GM18858 (cell line): ENCODE measurements at regions not wholly inside any gene's neighbourhood (a gene's known extent, or its start where the extent isn't known, plus 50 kb on each side); places are given as distances from the start of the nearest gene placed in this dataset.
"Not testable (repeated sequence)": the region's sequence is repeated elsewhere in the genome, so short reads cannot be mapped to it uniquely, and the experiment has no call there.

Source experiments
- ATAC-seq: cut with Tn5 transposase; IDR thresholded peaks from one replicate; pipeline ENCODE4 v1.9.1; 2021; ENCODE audit not compliant: unreplicated experiment

- ATAC-seq = no peak
These were observed 128.7 kb upstream of the ZC3H12C start for GRCh38 chr11:109964487-109964886.

GRCh38 chr11:109965445-109965844, 127.7 kb upstream of the ZC3H12C start:
- ATAC-seq = not testable (repeated sequence)

GRCh38 chr11:109965926-109966325, 127.3 kb upstream of the ZC3H12C start:
- not testable (repeated sequence) for ATAC-seq

- ATAC-seq = not testable (repeated sequence)
These were observed 126.1 kb upstream of the ZC3H12C start for GRCh38 chr11:109967136-109967535.

- ATAC-seq = no peak
These were observed 124.9 kb upstream of the ZC3H12C start for GRCh38 chr11:109968299-109968698.

DNA sequence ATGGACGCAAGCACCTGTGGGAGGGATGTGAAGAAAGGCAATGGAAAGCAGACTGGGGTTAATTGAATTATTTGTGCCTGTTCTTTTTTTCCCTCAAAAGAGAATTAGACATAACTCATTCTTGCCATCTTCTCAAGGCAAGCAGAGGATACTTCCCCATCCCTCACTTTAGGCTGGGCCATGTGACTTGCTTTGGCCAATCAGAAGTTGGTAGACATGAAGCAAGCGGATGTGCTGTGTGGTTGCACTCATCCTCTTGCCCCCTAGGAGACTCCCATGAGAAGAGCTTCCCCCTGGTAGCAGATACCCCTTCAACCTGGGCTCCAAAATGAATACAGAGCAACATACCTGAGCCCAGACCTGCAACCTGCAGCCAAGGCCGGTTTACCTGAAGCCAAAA, 124.4 kb upstream of the ZC3H12C start:
- ATAC-seq = no peak

GRCh38 chr11:109970516-109971183, 122.5 kb upstream of the ZC3H12C start:
- peak; percentile 63 for ATAC-seq

DNA sequence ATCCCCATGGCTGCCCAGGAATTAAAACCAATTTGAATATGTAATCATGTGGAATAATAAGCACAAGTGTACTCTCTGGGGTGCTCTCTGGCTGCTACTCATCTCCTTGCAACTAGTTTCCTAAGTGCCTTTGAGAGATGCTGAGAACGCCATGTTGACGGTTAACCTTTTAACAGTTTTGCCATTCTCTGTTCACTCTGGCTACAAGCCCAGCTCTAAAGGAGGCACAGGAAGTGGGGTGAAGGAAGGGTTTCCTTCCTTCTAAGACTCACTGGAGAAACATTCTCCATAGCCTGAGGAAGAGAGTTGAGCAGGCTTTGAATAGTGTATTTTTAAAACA, 122.0 kb upstream of the ZC3H12C start:
- no peak for ATAC-seq

GRCh38 chr11:109972181-109972715, 120.9 kb upstream of the ZC3H12C start:
- peak; percentile 48 for ATAC-seq

- ATAC-seq = no peak
These were observed 120.3 kb upstream of the ZC3H12C start for GRCh38 chr11:109972939-109973338.

- ATAC-seq = no peak
These were observed 119.7 kb upstream of the ZC3H12C start for GRCh38 chr11:109973486-109973885.

DNA sequence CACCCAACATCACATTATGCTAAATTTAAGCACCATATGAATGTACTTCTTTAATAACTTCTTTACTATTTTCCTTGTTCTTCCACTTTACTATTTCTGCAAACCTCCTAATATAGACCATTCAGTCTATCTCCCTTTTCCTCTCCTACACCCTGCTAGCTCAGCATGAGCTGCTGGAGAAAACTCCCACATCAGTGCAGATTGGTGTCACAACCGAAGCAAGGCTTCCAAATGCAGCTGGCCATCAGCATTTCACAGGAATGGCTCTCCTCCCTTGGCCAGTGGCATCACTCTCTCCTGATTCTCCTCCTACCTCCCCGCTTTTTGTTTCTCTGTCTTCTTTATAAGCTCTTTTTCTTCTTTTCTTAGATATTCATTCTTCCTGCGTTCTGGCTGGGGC, 118.7 kb upstream of the ZC3H12C start:
- no peak for ATAC-seq

DNA sequence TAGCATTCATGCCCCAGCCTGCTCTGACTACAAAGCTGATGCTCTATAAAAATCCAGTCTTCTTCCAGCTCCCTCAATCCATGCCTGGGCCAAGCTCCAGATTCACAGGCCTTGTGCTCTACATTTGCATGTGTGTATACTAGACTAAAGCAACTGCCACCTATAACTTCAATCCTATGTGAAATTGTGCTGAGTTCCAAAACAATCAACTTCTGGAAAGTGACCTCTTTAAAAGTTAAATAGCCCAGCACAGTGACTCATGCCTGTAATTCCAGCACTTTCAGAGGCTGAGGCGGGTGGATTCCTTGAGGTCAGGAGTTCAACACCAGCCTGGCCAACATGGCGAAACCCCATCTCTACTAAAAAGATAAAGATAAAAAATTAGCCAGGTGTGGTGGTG, 114.3 kb upstream of the ZC3H12C start:
- ATAC-seq = no peak

- ATAC-seq = no peak
These were observed 112.1 kb upstream of the ZC3H12C start for GRCh38 chr11:109981031-109981636.

GRCh38 chr11:109983358-109983757, 109.8 kb upstream of the ZC3H12C start:
- ATAC-seq = no peak

DNA sequence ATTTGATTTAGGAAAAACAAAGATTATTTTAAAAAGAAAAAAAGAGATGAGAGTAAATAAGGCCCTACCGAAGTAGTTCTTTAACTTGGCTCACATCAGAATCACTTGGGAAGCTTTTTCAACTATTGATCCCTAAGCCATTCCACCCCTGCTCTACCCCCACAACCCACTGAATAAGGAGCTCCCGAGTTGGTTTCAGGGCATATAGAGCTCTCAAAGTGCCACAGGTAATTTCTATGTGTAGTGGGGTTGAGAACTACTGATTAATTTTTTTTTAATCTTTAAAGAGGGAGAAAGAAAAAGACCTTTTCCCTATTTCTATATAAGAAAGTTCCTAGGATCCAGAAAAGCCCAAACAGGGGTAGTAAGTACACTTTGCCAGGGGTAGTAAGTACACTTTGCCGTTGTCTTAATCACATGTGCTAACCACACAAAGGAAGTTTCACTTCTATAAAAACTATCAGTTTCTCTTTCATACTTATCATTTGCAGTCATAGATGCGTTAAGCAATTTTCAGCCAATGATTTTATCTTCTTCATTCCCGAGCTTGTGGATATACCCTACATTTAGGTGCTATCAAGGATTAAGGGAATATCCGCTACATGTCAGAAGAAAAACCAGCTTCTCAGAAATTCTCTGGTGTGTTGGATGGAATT, 108.4 kb upstream of the ZC3H12C start:
- peak; percentile 96 for ATAC-seq

DNA sequence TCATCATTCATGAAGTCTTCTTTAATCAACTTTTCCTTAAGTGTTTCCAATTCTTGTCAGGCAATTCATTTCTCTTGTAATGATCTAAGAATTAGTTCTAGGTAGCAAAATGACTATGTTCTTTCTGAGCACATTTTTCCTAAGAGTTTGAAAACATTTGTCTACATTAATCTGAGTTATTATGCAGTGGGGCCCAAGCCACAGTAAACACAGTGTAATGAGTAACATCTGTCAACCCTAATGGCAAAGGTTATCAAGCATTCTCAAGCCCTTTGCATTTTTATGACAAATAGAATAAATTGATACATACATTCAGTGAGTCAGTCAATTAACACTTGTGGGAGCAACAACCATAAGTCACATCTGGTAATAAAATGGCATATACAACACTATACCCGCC, 106.7 kb upstream of the ZC3H12C start:
- no peak for ATAC-seq

DNA sequence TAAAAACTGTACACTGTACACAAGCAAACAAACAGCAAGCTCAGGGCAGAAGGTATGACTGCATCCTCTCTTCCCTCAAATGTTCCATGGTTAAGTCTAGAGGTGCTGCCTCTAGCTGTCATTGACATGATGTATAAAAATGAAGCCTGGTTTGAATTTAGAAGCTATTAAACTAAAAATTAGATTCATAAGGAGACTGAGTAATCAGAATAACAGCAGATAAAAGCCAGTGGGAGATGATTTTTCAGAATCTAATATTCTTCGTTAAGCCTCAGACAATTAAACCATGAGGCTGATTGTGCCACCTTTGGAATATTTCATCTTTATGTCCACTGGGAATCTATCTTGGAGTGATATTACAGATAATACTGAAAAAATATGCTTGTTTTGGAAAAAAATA, 101.4 kb upstream of the ZC3H12C start:
- no peak for ATAC-seq

GRCh38 chr11:109993786-109994185, 99.4 kb upstream of the ZC3H12C start:
- no peak for ATAC-seq

DNA sequence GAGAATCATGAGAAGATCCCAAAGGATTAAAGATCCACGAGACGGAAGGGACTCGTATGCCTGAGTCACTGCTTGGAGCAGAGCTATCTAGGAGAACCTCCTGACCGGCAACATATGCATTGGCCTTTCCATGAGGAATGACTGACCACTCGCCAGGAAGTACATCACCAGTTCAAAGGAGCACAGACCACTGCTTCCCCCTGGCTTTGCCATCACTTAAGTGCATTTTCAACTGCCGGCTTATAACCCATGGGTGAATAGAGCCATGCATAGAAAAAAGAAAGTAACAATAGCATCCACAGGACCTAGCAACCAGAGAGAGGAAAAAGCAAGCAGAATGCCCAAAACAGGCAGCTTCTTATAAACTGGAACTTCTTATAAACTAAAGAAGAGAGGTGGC, 98.3 kb upstream of the ZC3H12C start:
- ATAC-seq = no peak

- ATAC-seq = no peak
These were observed 97.1 kb upstream of the ZC3H12C start for GRCh38 chr11:109996060-109996459.

- ATAC-seq = no peak
These were observed 94.3 kb upstream of the ZC3H12C start for GRCh38 chr11:109998921-109999320.
